Adrenal gland (tissue), 5 donors: ENCODE measurements at regions not wholly inside any gene's neighbourhood (a gene's known extent, or its start where the extent isn't known, plus 50 kb on each side); places are given as distances from the start of the nearest gene placed in this dataset.

ENCODE experiments used
- POLR2A ChIP-seq, 2 donors: fragments of 450-650 bp; IDR thresholded peaks; one replicate each; pipeline ENCODE4 v1.6.1; 2017; ENCODE audit warnings: antibody characterized with exemption in 2 of 2, mild to moderate bottlenecking in 2 of 2, moderate library complexity in 1 of 2
- TF ChIP-seq, protein P1 (sequence below), 6 experiments: fragments of 450-650 bp in 4 of 6; fragments of 200-600 bp in 2 of 6; sonication (generic) in 1 of 6; IDR thresholded peaks; 1 replicate in 5 of 6; 2 replicates in 1 of 6; pipeline versions ENCODE4 v1.5.1 to v1.8.0; 2016 to 2021; ENCODE audit warnings: antibody characterized with exemption in 6 of 6, mild to moderate bottlenecking in 2 of 6, moderate library complexity in 1 of 6
- donor health status: DM: no; HTN: no; CAD: no.

DNA sequence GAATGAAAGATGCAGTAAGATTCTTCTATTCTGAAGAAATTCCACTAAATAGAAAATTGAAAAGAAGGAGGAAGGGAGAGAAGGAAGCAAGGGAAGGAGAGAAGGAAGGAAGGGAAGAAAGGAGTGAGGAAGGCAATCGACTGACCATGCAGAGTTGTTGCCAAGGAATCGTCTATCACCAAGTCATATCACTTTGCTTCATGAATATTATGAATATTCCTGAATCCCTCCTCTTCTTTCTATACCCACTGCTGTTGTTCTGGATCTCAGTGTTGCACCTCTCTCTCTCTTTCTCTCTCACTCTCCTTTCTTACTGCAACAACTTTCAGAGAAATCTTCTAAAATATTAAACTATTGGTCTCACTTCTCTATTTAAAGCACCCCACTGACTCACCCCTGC lies 222.4 kb downstream of the IPO8 start:
- TF ChIP-seq, protein P1, sequence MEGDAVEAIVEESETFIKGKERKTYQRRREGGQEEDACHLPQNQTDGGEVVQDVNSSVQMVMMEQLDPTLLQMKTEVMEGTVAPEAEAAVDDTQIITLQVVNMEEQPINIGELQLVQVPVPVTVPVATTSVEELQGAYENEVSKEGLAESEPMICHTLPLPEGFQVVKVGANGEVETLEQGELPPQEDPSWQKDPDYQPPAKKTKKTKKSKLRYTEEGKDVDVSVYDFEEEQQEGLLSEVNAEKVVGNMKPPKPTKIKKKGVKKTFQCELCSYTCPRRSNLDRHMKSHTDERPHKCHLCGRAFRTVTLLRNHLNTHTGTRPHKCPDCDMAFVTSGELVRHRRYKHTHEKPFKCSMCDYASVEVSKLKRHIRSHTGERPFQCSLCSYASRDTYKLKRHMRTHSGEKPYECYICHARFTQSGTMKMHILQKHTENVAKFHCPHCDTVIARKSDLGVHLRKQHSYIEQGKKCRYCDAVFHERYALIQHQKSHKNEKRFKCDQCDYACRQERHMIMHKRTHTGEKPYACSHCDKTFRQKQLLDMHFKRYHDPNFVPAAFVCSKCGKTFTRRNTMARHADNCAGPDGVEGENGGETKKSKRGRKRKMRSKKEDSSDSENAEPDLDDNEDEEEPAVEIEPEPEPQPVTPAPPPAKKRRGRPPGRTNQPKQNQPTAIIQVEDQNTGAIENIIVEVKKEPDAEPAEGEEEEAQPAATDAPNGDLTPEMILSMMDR (IDR thresholded peaks at IDR 0.05), result no peak
- TF ChIP-seq POLR2A (IDR thresholded peaks at IDR 0.05), result no peak
